ENCODE measurements at regions not wholly inside any gene's neighbourhood (a gene's known extent, or its start where the extent isn't known, plus 50 kb on each side); places are given as distances from the start of the nearest gene placed in this dataset.

DNA sequence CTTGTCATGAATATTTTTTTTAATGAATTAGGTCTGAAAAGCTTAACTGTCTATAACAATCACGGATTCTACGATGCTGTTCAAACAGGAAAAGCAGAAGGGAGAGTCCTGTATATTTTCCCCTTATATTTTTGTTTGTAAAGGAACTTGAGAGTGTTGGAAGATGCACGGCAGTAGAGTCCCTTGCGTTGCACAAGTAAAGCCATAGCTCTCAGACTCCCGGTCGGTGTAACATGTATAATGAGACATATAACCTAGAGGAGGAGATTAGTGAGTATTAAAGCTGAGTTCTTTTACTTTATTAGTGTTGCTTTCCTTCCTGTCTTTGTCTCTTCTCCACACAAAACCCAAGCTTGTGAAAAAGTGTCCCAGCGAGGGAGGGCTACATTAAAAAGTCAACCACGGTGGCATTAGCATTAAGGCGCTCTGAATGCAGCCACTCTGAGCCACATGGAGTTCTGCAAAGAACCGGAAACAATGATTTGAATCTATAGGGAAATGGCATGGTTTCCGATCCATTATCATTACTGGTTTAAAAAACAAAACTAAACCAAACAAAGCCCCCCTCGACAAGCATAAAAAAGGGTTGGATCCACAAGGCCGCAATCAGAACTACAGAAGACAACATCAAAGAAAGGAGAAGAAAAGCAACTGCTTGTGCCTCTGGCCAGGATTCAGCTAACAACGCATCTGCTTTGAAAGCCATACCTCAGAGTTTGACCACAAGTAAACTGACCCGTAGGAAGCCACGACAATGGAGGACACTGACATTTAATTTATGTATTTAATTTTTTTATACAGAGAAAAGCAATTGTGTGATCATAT is 356.8 kb downstream of the LMO4 start:
- no peak for DNase-seq

DNA sequence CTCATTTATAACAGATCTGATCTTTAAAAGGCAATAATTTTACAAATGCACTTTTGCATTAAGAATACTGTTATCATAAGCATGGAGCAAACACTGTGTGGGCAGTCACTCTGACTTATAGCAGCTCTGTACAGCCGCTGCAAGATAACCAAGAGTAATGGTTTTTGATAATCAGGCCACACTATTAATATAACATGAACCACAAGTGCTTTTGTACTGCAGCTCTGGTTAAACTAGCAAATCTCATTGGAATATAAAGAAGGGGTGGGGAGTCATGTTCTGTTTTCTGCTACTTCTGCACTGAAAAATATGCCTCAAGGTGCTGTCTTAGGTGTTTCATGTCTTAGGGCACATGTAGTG is 357.4 kb downstream of the LMO4 start:
- DNase-seq, result no peak

DNA sequence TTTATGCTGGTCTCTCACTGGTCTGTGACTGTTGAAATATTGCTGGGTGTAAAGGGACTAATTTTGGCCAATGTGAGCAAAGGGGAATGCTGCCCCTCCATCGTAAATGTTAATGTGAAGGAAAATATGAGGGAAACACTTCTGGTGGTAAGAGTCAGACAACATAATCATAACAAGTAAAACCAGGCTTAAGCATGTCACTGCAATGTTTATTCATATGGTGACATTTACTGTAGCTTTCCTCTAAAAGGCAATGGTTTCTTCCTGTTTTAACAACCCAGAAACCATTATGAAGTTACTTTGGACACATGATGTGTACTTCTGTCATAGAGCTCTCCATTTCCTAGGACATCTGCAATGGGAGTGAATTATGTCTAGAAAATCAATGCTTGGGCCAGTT is 358.0 kb downstream of the LMO4 start:
- no peak for DNase-seq

DNA sequence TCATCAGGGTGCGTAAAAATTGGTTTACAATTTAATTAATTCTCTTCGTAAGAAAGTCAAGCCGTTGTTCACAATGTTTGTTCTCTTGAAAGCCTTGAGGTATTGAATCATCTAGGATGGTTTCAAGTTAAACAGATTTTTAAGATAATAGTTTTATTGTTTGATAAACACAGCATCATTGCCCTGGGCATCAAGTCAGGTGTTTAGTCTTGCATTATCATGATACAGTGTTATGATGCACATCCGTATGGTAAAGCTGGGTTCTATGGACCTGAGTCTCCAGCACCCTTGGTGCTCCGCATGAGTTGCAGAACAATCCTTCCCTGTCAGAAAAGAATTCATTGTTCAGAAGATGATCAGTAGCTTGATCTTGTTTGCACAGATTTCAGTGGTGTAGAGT is 359.5 kb downstream of the LMO4 start:
- DNase-seq, result no peak

DNA sequence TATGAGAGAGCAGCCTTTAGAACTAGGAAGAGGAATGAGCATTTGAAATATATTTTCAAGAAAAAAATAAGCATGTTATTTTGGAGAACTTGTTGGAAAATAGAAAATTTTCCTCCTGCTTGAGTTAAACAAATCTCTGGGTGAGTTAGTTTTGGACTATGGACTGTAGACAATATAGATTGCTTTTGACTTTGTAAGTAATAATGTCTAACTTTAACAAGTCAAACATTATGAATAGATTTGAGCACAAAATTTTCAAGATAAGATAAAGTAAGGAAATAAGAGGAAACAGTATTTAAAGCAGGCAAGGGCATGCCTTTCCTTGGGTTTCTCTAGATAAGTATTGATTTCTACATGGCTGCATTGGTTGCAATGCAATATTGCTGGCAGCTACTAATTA is 360.8 kb downstream of the LMO4 start:
- DNase-seq, result no peak

DNA sequence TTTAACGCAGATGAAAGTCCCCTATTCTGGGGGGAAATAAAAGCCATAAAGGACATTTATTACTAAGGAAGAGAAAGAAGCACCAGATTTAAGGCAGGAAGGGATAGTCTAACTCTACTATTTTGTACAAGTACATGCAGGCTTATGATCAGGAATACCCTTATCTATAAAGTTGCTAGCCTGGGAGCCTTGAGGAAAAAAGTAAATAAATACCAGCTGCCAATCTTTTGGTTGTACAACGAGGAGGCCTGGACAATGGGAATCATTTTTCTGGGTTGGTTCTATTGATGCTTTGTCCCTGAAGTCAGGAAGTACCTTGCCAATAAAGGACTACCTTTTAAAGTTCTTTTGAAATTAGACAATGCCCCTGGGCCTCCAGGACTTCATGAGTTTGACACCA is 367.8 kb downstream of the LMO4 start:
- no peak for DNase-seq

DNA sequence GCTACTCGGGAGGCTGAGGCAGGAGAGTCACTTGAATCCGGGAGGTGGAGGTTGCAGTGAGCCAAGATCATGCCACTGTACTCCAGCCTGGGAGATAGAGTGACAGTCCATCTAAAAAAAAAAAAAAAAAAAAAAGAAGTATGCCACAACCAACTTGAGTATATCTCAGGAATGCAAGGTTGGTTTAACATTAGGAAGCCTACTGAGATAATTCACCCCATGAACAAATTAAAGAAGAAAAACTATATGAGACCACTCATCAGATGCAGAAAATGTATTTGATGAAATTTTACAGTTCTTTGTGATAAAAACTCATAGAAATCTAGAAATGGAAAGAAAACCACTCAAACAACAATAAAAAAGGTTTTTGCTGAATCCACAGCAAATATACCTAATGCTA is 373.8 kb downstream of the LMO4 start:
- no peak for DNase-seq

DNA sequence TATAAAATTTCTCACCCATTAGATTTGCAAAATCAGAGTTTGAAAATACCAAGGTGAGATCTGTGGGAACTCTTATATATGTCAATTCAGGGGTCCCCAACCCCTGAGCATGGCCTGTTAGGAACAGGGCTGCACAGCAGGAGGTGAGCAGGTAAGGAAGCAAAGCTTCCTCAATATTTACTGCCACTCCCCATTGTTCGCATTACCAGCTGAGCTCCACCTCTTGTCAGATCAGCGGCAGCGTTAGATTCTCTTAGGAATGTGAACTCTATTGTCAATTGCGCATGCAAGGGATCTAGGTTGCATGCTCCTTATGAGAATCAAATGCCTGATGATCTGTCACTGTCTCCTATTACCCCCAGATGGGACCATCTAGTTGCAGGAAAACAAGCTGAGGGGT is 376.6 kb downstream of the LMO4 start:
- DNase-seq, result no peak

DNA sequence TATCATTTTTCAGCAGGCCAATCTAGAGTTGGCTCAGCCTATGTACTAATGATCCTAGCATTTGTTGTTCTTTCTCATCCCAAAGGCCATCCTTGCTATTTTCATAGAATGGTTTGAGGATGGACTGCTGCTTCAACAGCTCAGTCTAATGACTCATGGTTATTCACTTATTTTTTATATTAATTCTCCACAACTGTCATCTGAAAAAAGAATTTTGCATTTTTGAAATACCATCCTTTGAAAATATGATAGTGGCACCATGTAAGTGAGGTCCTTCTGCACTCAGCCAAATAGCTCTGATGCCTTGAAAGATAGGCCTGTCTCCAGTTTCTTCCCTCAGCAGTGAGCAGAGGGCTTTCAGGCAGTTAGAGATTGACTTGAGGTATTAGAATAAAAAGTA is 377.5 kb downstream of the LMO4 start:
- no peak for DNase-seq

DNA sequence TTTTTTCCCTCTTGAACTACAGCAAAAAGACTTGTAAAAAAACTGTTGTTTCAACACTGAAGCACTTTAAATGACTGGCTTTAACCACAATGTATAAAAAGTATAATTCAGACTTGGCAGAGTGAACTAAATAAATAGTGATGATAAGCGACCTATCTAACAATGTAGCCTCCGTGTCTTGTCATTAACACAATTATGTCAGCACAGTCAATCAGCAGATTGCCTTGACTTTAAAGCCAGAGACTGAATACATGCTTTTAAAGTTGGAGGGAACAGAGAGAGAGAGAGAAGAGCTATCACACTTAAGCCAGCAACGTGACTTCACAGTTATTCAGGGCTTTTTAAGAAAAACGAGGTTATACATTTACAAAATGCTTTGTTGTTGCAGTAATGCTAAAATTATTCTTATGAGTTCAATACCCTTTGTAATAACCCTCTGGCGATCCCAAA is 378.1 kb downstream of the LMO4 start:
- DNase-seq, result no peak

DNA sequence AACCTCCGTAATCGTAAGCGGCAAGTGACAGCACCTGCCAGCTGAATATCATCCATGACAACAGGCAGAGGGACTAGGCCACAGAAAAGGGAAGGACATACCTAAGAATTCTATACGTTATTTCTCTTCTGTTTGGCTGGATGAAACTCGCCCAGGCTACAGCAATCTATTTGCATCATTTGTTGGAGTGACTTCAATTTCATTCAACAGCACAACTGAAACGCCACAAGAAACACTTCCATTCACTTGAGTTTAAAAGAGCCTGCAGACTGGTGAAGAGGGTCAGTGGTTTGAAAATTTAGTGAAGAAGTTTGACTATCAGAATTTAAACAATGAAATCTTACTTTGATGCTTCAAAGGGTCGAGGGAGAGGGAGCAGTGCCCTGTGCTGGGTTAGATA is 378.7 kb downstream of the LMO4 start:
- DNase-seq, result no peak

DNA sequence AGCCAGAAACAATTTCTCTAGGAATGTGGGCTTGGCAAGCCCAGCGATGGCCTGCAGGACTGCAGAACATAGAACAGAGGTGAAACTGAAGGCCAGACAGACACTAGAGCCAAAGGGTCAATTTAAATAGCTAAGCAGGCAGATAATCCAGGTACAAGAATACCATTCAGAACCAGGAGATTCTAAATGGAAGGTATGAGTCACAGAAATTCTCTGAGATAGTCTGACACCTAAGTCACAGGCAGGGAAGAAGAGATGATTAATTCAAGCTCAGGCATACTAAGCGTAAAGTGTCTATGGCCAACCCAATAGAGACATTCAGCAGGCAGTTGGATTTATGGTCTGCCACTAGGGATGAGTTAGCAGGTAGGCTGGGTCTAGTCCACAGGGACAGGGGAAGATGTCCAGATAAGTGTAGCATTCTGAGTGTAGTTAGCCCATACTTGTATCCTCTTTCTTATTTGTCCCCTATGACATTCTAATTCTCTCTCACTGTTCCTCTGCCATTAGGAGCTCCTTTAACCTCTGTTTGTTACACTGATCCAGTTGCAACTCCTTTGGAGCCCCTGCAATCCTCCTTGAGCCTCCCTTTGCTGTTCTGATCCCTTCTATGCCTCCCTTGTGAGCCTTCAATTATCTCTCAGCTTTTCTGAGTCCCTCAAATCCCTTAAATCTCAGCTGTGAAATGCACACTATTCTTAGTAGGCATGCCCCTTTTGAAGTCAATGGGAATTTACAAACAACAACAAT is 383.8 kb downstream of the LMO4 start:
- DNase-seq, result no peak

DNA sequence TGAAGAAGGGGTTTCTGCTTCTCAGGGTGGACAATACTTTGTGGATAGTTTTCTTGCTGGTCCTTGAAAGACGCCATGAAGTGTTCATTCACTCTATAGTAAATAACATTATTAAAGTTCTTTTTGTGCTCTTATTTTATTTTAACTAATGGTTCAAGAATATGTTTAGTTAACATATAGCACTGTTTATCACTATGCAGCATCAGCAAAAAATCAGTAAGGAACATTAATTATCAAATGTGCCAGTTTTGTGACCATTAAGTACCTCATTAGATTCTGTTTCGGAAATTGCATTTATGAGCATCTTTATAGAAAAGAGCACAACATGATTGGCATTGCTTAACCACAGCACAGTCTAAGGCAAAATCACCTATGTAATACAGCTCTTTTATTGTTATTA is 385.6 kb downstream of the LMO4 start:
- no peak for DNase-seq

DNA sequence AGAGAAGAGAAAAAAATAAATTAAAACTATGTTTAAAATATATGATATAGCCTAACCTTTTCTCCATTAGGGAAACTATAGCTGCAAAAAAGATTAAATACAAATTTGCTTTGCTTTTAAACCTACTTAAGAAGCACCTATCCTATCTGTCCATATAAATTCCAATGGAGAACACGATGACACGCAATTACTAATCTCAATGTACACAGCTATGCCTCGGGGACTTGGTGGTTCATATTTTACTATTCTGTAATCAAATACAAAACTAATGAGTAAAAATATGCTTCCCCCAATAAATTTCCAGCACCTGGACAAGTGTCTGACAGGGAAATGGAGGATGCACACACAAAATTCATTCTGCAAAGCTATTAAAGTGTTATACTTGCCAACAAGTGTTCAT is 386.4 kb downstream of the LMO4 start:
- no peak for DNase-seq

DNA sequence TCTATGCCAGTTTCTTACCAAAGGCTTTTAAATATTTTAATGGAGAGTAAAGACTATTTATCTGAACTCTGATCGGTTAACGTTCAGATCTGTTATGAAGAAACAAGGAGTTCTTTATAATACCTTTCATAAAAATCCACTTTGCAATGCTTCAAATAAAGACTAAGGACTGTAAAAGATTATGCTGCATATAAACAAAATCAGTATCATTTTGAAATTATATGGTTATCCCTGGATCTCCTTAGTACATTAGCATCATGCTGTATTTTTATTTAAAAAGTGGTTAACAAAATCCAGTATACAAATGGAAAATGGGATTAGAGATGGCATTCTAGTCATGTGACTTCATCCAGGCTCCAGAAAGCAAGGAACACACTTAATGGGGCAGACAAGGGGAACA is 386.8 kb downstream of the LMO4 start:
- DNase-seq, result no peak

DNA sequence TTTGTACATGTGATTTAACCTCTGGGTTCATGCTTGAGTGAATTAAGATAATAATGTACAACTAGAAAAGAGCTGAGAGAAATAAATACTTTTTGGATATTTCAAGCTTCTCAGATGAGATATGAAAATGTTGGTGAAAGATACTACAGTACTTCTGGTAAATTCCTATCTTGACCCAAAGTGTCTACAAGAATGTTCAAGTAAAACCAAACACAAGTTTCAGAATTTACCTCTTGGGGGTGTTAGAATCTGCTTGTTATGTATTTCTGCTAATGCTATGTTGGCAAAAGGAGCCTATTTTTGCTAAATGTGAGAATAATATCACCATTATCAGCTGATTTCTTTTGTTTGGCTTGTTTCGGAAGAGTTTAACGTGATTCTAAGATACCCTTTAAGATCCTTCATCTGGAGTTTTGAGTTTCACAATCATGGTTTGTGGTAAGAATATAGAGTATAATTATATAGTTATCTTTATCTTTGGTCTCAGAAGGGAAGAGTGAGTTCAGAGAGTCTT is 388.5 kb downstream of the LMO4 start:
- DNase-seq, result no peak

DNA sequence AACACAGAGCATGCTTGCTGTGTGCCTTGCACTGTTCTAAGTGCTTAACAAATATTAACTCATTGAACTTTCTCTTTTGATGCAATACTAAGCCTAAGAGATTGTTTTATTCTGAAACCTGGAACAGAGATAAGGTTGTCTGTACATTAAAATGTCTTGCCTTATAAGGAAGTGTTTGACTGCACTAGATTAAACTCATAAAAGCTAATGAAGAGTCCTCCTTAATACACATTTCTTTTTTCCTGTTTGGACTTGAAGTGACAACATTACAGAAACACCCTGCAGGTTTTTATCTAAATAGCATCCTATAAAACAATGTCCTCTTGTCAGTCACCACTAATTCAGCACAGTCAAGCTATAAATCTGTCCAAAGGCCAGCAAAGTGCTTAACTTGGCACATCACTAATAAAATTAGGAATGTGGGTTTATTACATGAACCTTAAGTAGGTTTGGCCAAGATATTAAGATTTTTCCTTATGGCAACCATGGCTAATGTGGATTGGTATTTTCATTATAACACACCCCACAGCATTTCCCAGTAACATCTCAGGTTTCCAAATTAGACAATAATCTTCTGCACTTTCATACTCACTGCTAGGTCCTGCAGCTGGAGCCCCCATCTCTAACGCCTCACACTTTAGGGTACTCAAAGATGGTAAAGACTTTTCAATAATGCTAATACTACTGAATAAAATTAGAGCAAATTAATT is 389.7 kb downstream of the LMO4 start:
- DNase-seq, result no peak

DNA sequence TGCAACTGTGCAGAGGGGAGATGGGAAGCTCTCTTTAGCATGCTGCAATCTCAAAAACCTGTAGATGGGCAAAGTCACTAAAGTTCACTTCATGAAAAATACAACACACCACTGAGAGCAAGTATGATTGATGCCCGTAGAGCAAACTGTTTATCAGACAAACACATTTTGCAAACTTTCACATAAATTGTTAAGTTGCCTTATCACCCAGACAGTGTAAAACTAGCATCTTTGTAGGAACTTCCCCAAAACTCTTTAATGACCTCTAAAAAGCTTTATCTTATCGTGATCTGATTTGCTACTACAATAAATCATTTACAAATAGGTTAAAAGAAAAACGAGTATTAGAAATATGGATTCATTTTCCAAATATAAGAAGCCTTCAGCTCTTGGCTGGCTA is 391.0 kb downstream of the LMO4 start:
- DNase-seq, result no peak

DNA sequence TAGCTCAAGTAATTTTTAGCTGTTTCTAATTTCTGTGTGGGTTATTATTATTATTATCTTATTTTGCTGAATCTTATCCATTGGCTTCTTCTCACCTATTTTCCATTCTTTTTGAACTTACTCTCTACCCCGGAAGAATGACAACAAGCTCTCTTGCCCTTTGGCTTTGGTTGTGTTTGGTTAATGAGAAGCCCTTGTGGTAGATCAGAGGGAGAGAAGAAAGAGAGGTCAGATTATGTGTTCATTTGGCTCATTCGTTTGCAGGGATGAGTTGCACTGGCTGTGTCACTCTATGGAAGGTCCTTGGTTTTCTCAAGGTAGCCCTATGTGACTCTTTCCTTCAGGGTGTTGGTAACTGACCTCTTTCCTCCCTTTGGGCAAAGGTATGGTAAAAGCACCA is 391.9 kb downstream of the LMO4 start:
- DNase-seq, result no peak

DNA sequence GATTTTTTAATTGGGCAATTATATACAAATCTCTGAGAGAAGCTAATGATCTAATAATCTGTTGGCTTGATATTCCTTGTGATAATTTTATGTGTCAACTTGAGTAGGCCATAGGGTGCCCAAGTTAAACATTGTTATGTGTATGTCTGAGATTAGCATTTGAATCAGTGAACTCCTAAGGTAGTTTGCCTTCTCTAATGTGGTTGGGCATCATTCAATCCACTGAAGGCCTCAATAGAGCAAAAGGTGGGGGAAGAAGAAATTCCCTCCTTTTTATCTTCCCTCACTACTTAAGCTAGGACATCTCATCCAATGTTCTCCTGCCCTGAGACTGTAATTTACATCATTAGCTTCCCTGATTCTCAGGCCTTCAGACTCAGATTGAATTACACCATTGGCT is 394.5 kb downstream of the LMO4 start:
- DNase-seq, result no peak

DNA sequence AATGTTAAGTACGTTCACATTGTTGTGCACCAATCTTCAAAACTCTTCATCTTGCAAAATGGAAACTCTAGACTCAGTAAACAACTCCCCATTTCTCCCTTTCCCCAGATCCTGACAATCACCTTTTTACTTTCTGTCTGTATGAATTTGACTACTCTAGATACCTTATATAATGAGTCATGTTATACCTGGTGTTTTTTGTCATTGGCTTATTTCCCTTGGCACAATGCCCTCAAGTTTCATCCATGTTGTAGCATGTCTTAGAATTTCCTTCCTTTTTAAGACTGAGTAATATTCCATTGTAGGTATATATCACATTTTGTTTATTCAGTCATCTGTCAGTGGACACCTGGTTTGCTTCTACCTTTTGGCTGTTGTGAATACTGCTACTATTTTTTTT is 399.5 kb downstream of the LMO4 start:
- DNase-seq, result no peak

DNA sequence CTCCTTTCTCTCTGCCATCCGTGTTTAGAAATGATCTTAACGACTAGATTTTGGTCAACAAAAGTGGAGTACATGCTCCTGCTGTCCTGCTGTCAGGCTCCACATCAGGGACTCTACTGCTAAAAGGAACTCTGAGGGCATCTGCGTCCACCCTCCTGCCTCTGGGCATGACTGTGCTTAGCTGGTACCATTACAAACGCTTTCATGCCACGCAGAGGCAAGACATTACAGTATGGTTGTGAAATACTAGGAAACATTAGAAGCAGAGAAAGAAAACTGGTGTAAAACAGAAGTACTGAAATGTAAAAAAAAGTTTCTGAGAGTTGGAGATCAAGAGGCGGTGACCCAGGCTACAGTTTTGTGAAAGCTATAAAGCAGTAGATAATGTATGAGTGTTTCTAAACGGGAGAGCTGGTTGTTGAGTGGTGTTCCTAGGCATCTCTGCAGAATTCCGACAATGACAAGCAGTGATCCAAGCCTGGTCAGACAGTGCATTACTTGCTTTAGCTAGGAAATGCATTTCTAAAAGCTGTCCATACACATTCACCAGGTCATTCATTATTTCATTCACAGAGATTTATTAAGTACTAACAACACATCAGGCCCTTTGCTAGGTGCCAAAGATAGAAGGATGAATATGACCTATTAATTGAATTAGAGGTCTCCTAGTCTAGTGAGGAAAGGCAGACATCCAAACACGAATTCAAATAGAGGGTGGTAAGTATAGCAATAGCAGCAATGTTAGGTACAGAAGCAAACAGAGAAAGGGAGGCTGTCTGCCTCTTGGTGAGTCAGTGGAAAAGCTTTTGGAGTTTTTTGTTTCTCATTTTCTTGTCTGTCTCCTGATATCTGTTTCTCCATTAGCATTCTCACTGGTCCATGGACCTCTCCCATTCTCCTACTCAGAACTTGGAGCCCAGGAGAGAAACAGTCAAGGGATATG is 401.9 kb downstream of the LMO4 start:
- DNase-seq, result no peak

DNA sequence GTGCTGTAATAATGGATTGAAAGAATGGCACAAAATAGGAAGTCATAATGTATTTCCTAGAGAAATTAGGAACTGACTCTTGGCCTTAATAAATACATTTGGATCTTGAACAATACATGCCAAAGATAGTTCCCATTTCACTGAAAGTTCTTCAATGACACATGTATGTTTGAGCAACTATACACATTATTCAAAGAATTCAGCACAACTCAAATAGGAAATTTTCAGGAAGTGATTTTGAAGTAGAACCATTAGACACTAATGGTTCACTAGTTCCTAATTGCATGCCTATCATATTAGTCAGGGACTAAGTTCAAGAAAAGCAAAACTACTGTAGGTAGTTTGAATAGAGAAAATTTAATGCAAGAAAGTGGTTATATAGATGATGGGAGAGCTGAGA is 404.7 kb downstream of the LMO4 start:
- no peak for DNase-seq

Measured in T1000 (cell line).